ENCODE measurements at regions not wholly inside any gene's neighbourhood (a gene's known extent, or its start where the extent isn't known, plus 50 kb on each side); places are given as distances from the start of the nearest gene placed in this dataset.
"Not testable (repeated sequence)": the region's sequence is repeated elsewhere in the genome, so short reads cannot be mapped to it uniquely, and the experiment has no call there.

DNA sequence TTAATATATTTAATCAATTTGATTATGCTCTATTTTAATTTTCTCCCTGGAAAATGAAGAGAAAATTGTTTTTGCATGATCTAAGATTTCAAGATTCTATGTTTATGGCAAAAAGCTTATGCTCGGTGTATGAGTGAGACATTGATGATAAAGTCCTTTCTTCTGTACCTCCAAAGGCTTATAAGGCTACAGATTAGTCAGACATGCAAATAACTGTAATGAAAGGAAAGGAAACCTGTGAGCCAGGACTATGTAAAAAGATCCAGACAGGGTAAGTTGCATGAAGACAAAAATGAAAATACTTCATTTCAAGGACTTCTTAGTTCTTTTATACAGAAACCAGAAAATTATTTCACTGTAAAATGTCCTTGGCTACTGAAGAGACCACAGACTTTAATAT lies 52.2 kb upstream of the EDIL3 start:
- no peak overlapping the region for H3K27ac Mint-ChIP-seq
- peaks cover 8% of the 10 kb centered on the region for H3K4me1 Mint-ChIP-seq
- H3K27me3 Mint-ChIP-seq (ENCODE audit: low read depth) = no peaks in the 10 kb centered on the region
- no peak overlapping the region for H3K4me3 Mint-ChIP-seq
- DNase-seq (ENCODE audit: low spot score in 2 of 2, unreplicated experiment in 2 of 2) = no peak
- TF ChIP-seq, protein P1, sequence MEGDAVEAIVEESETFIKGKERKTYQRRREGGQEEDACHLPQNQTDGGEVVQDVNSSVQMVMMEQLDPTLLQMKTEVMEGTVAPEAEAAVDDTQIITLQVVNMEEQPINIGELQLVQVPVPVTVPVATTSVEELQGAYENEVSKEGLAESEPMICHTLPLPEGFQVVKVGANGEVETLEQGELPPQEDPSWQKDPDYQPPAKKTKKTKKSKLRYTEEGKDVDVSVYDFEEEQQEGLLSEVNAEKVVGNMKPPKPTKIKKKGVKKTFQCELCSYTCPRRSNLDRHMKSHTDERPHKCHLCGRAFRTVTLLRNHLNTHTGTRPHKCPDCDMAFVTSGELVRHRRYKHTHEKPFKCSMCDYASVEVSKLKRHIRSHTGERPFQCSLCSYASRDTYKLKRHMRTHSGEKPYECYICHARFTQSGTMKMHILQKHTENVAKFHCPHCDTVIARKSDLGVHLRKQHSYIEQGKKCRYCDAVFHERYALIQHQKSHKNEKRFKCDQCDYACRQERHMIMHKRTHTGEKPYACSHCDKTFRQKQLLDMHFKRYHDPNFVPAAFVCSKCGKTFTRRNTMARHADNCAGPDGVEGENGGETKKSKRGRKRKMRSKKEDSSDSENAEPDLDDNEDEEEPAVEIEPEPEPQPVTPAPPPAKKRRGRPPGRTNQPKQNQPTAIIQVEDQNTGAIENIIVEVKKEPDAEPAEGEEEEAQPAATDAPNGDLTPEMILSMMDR (IDR thresholded peaks at IDR 0.05; ENCODE audit: unreplicated experiment) = no peak
- peaks cover 10% of the 10 kb centered on the region for H3K36me3 Mint-ChIP-seq
- peaks cover 30% of the 10 kb centered on the region for H3K9me3 Mint-ChIP-seq

DNA sequence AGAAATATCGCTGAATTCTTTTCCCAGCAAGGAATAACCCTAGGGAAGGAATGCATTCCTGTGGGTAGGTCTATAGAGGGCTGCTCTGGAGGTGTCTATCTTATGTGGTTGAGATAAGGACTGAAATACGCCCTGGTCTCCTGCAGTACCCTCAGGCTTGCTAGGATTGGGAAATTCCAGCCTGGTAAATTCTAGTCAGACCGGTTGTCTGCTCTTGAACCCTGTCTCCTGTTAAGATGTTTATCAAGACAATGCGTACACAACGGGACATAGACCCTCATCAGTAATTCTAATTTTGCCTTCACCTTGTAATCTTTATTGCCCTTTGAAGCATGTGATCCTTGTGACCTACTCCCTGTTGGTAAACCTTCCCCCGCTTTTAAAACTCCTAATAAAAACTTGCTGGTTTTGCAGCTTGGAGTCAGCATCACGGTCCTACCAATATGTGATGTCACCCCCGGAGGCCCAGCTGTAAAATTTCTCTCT lies 51.2 kb upstream of the EDIL3 start:
- DNase-seq (ENCODE audit: low spot score in 2 of 2, unreplicated experiment in 2 of 2); H3K4me3 Mint-ChIP-seq; H3K27me3 Mint-ChIP-seq (ENCODE audit: low read depth); H3K36me3 Mint-ChIP-seq: not testable (repeated sequence)
- Mint-ChIP-seq H3K9me3 (peaks cover 26% of the 10 kb centered on the region), H3K27ac (peak overlapping the region; percentile 32), H3K4me1 (peaks cover 11% of the 10 kb centered on the region)
